Ammon's horn (tissue), 1 donor: ENCODE measurements at regions not wholly inside any gene's neighbourhood (a gene's known extent, or its start where the extent isn't known, plus 50 kb on each side); places are given as distances from the start of the nearest gene placed in this dataset.

ENCODE experiments used
- DNase-seq: peaks from one replicate; pipeline ENCODE4 v3.0.0-alpha.2; 2016; ENCODE audit warnings: low spot score

- no peak for DNase-seq
These were observed 396.5 kb downstream of the OCA2 start for GRCh38 chr15:27702581-27702980.

GRCh38 chr15:27701956-27702355 is 397.2 kb downstream of the OCA2 start:
- peak; percentile 21 for DNase-seq

GRCh38 chr15:27701014-27701413 is 398.1 kb downstream of the OCA2 start:
- DNase-seq, result no peak

- no peak for DNase-seq
These were observed 399.4 kb downstream of the OCA2 start for GRCh38 chr15:27699699-27700098.

DNA sequence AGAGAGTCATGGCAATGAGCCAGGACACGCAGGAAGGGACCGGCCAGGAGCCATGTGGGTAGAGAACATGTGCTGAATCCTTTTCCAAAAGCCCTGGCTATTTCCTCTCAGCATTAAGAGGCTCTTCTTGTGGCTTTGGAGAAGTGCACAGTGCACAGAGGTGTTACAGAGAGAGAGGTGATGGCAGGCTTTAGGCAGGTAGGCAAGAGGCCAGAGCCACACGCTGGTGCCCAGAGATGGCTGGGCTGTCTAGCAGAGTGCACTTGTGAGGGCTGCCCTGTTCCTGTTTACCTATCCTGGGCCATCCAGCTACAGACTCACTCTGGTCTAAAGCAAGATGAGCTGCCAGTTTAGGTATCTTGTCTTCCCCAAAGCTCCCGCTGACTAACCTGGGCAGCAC is 402.6 kb downstream of the OCA2 start:
- DNase-seq, result no peak

DNA sequence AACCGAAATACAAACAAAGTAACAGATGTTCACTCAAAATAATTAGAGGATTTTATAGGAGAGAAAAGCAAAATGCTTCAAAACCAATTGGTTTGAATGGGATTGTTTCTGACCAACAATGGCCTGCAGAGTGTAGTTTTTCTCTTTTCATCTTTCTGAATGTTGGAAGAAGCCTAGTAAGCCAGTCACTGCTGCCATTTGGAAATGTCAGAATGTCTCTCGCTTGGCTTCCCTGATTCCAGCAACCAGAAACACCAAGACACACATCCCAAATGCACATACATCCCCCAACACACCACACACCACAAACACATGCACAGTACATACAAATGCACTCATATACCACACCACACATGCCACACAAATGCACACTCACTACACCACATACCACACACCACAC is 403.4 kb downstream of the OCA2 start:
- DNase-seq, result no peak

DNA sequence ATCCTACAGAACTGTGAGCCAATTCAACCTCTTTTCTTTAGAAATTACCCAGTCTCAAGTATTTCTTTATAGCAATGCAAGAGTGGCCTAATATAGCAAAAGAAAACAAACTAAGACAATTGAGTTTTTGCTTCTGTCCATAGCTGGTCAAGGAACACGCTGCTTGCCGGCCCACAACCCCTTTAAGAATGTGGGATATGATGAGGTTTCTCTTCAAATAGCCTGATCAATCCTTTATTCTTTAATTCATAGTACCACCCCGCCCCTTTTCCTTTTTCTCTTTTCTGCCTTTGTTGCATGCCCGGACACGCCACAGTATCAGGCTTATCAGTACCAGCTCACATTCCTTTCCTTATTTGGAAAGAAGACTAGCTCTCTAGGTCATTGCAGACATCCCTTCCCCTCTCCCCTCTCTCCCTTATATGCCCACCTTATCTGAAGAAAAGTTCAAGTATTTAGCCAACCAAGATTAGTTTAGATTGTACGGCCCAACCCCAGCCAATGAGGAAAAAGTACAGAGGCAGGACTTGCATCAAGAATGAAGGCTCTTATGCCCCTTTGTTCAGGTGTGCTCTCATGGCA is 404.5 kb downstream of the OCA2 start:
- DNase-seq, result no peak

DNA sequence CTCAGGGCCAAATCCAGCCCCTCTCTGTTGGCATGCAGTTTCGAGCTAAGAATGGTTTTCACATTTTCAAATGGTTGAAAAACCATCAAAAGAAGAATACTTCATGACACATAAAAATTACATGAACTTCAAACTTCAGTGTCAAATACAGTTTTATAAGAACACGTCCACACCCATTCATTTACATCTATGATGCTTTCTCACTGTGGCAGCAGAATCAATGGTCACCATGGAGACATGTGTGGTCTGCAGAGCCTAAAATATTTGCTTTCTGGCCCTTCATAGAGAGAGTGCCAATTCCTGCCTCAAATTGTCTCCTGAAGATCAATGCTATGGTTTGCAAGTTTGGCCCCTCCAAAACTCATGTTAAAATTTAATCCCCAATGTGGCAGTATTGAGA is 405.8 kb downstream of the OCA2 start:
- no peak for DNase-seq

DNA sequence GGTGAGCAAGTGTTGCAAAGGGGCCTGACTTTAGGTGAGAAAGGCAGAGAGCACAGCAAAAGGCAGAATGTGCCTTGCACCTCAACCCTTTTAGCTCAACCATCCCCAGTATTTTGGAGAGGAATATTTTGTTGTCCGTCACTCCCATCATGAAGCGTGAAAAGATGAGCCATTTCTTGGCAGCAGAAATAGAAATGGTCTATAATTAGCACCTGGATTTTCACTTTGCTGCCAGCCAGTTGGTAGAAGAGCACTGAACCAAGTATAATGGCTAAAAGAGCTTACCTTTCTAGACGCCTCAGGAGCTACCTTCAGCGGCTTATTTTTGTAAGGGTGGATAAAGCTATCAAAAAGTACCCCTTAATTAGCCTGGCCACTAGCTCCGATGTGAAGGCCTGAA is 406.7 kb downstream of the OCA2 start:
- DNase-seq, result no peak

DNA sequence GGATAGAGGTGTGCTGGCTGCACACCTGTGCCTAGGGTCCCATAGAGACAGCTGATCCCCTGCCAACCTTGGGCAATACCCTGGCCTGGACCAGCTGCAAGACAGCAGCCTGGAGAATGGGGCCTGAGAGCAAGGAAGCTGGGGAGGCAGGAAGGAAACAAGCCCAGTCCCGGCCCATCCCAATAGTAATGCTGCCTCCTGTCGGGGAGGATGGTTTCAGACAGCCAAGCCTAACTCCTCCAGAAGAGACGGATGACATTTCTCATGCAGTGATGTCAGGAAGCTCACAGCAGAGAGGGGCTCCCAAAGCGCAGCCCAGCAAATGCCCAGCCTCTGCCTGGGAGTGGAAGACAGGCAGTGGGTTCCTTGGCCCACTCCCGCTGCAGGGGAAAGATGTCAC is 408.8 kb downstream of the OCA2 start:
- DNase-seq, result no peak

DNA sequence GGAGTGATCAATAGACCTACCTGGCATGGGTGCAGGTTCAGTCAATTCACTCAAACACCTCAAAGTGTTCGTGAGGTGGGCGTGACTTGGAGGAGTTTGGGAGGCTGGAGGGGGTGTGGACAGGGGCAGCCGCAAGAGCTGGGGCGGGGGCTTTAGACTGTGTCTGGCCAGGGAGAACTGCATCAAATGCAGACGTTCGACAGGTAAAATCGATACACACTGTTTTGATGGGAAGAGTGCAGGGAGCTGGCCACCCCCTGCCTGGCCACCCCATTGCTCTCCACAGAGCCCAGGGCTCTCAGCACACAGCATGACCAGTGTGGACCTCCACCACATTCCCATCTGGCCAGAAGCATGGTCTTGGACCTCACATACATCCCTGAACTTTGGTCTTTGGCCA is 412.1 kb downstream of the OCA2 start:
- DNase-seq, result no peak

DNA sequence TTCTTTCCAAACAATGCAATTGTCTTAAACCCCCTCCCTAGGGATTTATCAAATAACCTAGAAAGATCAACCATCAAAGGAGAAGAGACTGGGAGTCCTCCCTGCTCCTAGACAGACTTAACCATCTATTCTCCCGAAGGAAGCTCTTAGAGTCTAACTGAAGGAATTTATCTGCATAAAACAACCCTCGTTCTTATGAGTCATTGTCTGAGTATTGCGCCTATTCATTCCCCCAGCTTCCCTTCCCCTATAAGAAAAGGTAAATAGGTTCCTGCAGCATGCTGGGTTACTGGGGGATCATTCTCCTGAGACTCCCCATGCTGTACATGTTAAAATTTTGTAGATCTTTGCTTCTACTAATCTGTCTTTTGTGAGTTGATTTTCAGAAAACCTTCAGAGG is 412.7 kb downstream of the OCA2 start:
- no peak for DNase-seq

DNA sequence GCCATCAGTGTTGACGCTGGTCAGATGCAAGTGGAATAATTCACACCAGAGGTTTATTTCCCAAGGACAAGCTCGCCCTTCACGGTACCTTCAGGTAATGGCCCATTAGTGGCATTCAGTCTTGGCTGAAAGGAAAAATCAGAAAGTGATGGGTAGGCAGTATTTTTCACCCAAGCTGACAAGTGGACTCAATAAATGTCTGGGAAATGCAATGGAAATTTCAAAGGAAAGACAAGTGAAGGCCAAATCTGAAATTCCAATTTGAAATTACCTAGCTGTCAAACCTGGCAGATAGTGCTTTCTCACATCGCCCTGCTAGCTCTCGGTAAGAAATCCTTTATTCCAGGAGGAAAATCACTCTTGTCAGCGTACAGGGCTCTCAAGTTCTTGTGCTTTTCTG is 413.5 kb downstream of the OCA2 start:
- DNase-seq, result no peak

DNA sequence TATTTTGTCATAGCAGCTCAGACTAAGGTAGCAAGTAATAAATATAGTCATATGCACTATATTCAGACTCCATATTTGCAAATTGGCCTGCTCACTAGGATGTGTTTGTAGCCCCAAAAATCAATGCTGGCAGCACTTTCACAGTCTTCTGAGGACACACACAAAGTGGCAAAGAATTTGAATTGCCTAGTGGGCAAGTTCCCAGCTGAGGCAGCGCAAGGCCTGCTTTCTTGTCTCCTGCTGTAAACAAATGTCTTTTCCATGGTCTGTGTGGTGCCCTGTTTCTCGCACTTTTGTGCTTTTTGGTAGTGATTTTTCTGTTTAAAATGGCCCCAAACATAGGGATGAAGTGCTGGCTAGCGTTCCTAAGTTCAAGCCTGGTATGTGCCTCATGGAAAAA is 416.0 kb downstream of the OCA2 start:
- peak; percentile 64 for DNase-seq

DNA sequence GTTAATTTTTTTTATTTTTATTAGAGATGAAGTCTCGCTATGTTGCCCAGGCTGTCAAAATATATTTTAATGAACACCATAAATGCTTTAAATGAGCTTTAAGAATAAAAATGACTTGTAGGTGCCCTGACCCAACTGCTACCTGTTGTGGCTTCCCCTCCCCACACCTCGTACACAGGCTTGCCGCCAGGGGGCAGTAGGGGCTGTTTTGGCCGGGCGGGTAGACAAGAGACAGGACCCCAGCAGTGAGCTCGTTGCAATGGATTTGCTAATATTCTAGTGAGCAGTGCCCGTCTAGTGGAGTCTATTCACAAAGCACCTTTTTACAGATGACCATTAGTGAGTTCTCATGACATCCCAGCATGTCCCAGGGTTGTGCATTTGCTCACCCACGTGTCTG is 418.1 kb downstream of the OCA2 start:
- no peak for DNase-seq

DNA sequence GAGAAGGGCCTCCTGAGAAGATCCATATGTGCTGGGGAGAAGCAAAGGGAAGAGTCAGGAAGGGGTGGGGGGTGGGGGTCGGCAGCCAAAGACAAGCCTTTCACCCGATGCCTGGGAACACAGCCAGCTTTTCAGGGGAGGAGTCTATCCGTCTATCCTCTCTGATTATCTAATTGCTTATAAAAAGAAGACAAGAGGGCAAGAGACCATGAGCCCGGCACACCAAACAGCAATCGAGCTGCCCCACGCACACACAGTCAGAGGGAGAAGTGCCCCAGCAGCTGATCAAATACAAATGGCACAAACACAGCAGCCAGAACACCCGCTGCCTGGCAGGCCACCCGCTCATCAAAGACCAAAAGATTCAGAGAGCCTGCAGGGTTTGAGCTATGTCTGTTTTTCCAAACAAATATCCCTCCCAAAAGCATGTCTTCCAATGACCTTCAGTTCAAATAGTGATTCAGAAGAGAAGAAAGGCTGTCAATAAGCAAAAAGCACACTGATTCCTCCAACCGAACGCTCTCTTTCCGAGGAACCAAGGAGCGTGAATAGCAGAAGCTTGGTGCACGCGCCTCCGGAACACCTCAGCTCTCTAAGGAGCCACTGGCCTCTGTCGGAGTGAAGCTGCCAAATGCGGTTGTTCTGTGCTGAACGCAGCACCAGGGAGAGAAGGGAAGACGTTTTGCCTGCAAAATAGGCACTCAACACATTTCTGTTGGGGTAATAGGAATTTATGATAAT is 419.2 kb downstream of the OCA2 start:
- peak; percentile 27 for DNase-seq

DNA sequence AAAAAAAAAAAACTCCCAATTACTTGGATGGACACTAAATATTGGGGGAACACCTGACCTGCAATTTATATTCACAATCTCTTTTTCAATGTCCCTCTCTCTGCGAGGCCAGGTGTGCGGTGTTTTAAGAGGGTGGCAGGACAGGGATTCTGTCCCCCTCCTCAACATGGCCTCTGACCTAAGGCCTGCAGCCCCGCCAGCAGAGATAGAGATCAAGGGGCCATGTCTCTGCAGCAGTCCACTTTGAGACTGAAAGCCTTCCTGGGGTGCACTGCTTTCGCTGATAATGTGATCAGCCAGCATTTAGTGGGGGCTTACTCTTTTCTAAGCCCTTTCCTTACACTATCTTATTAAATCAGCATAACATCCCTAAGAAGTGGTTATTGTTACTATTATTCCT is 419.9 kb downstream of the OCA2 start:
- DNase-seq, result no peak

- no peak for DNase-seq
These were observed 421.2 kb downstream of the OCA2 start for GRCh38 chr15:27677951-27678350.

- no peak for DNase-seq
These were observed 422.5 kb downstream of the OCA2 start for GRCh38 chr15:27676647-27677046.

GRCh38 chr15:27675571-27675970 is 423.5 kb downstream of the OCA2 start:
- DNase-seq, result no peak

DNA sequence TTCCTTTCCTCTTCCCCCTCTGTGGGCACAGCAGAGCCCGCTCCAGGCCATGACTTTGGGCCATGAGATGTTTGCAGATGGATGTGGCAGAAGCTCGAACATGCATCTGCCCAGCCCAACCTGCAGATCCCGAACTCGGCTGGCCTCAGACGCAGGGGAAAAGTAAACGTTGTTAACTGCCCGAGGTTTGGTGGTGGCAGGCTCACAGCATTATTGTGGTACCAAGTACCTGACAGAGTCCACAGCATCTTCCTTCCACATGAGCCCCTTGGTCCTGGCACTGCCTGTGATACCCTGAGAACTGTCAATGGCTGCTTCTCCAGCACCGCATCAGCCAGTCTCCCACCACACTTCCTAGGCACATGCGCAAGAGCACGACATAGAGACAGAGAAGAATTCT is 424.3 kb downstream of the OCA2 start:
- no peak for DNase-seq

GRCh38 chr15:27673766-27674445 is 425.2 kb downstream of the OCA2 start:
- DNase-seq, result no peak

DNA sequence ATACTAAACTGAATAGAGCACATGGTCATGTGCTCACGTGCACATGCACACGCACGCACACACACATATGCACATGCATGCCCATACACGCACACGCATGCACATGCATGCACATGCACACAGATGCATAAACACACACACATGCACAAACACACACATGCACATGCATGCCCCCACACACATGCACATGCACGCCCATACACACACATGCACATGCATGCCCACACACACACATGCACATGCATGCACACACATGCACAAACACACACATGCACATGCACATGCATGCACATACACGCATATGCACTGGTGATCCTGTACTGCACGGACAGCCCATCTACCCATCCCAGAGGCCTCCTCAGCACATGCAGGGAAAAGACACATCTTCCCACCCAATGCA is 426.6 kb downstream of the OCA2 start:
- no peak for DNase-seq
